Activated CD8-positive, alpha-beta memory T cell treated with anti-CD3 and anti-CD28 coated beads for 48 hours (primary cell): ENCODE measurements at regions not wholly inside any gene's neighbourhood (a gene's known extent, or its start where the extent isn't known, plus 50 kb on each side); places are given as distances from the start of the nearest gene placed in this dataset.

Experiments
- DNase-seq, 3 experiments: peaks; one replicate each; pipeline ENCODE4 v3.0.0-alpha.2; 2020; ENCODE audit warnings: low read depth in 2 of 3, low spot score in 2 of 3

GRCh38 chr10:94085766-94086437 lies 92.2 kb downstream of the PLCE1 start:
- no peak for DNase-seq

- DNase-seq: no peak
These were observed 95.2 kb downstream of the PLCE1 start for GRCh38 chr10:94088926-94089381.

- no peak for DNase-seq
These were observed 97.9 kb downstream of the PLCE1 start for GRCh38 chr10:94091649-94092048.

GRCh38 chr10:94092848-94093247 lies 99.1 kb downstream of the PLCE1 start:
- no peak for DNase-seq

- DNase-seq: no peak
These were observed 99.7 kb downstream of the PLCE1 start for GRCh38 chr10:94093286-94093905.

- no peak for DNase-seq
These were observed 100.8 kb downstream of the PLCE1 start for GRCh38 chr10:94094540-94094939.

GRCh38 chr10:94097656-94098055 lies 103.9 kb downstream of the PLCE1 start:
- DNase-seq: no peak

- no peak for DNase-seq
These were observed 105.2 kb downstream of the PLCE1 start for GRCh38 chr10:94098896-94099295.

- no peak for DNase-seq
These were observed 108.2 kb downstream of the PLCE1 start for GRCh38 chr10:94101894-94102293.

GRCh38 chr10:94102436-94102835 lies 108.7 kb downstream of the PLCE1 start:
- DNase-seq: no peak

- no peak for DNase-seq
These were observed 109.5 kb downstream of the PLCE1 start for GRCh38 chr10:94103192-94103591.

- no peak for DNase-seq
These were observed 110.1 kb downstream of the PLCE1 start for GRCh38 chr10:94103801-94104221.

GRCh38 chr10:94104316-94105000 lies 110.7 kb downstream of the PLCE1 start:
- DNase-seq: no peak

GRCh38 chr10:94105226-94105625 lies 111.5 kb downstream of the PLCE1 start:
- no peak for DNase-seq

- no peak for DNase-seq
These were observed 113.5 kb downstream of the PLCE1 start for GRCh38 chr10:94107191-94107590.

GRCh38 chr10:94108200-94108599 lies 114.5 kb downstream of the PLCE1 start:
- no peak for DNase-seq

- DNase-seq: no peak
These were observed 117.6 kb downstream of the PLCE1 start for GRCh38 chr10:94111367-94111766.

- no peak for DNase-seq
These were observed 118.6 kb downstream of the PLCE1 start for GRCh38 chr10:94112321-94112720.

- DNase-seq: no peak
These were observed 122.0 kb downstream of the PLCE1 start for GRCh38 chr10:94115725-94116124.

- no peak for DNase-seq
These were observed 123.1 kb downstream of the PLCE1 start for GRCh38 chr10:94116848-94117247.

- no peak for DNase-seq
These were observed 128.5 kb downstream of the PLCE1 start for GRCh38 chr10:94122211-94122610.

- DNase-seq: no peak
These were observed 129.7 kb downstream of the PLCE1 start for GRCh38 chr10:94123258-94123995.
